ENCODE measurements at regions not wholly inside any gene's neighbourhood (a gene's known extent, or its start where the extent isn't known, plus 50 kb on each side); places are given as distances from the start of the nearest gene placed in this dataset.

- no peak overlapping the region for H3K27ac ChIP-seq (ENCODE audit: low read depth, low read length, poor library complexity, severe bottlenecking)
- no peak for DNase-seq (ENCODE audit: low spot score)
- no peaks in the 10 kb centered on the region for H3K36me3 ChIP-seq (ENCODE audit: insufficient read depth, low read length, poor library complexity, severe bottlenecking)
- no peaks in the 10 kb centered on the region for H3K27me3 ChIP-seq (replicated peaks; ENCODE audit: insufficient read depth, low read depth, low read length, poor library complexity)
- ChIA-PET CTCF (no interaction called here), POLR2A (ENCODE audit: low non-redundant PET) (no interaction called here)
- no peaks in the 10 kb centered on the region for H3K9me3 ChIP-seq (ENCODE audit: low read depth, low read length, poor library complexity, severe bottlenecking)
- no TSS peak for BruUV-seq (replicated peaks)
- intact Hi-C loops (cut with micrococcal nuclease; ENCODE audit: unreplicated experiment): no loop called here
- TF ChIP-seq, protein P1, sequence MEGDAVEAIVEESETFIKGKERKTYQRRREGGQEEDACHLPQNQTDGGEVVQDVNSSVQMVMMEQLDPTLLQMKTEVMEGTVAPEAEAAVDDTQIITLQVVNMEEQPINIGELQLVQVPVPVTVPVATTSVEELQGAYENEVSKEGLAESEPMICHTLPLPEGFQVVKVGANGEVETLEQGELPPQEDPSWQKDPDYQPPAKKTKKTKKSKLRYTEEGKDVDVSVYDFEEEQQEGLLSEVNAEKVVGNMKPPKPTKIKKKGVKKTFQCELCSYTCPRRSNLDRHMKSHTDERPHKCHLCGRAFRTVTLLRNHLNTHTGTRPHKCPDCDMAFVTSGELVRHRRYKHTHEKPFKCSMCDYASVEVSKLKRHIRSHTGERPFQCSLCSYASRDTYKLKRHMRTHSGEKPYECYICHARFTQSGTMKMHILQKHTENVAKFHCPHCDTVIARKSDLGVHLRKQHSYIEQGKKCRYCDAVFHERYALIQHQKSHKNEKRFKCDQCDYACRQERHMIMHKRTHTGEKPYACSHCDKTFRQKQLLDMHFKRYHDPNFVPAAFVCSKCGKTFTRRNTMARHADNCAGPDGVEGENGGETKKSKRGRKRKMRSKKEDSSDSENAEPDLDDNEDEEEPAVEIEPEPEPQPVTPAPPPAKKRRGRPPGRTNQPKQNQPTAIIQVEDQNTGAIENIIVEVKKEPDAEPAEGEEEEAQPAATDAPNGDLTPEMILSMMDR (conservative IDR thresholded peaks at IDR 0.05; ENCODE audit: low read depth, low read length): no peak
- no peak for TF ChIP-seq EZH2 (IDR thresholded peaks at IDR 0.05; ENCODE audit: borderline replicate concordance, low read depth, low read length, poor library complexity, severe bottlenecking)
- no peak overlapping the region for H3K4me3 ChIP-seq (ENCODE audit: low read depth, low read length, poor library complexity, severe bottlenecking)
- H3K4me1 ChIP-seq (ENCODE audit: insufficient read depth, low read length, poor library complexity, severe bottlenecking): no peaks in the 10 kb centered on the region
These were observed 208.1 kb upstream of the THSD7B start for GRCh38 chr2:136557203-136557602.

DNA sequence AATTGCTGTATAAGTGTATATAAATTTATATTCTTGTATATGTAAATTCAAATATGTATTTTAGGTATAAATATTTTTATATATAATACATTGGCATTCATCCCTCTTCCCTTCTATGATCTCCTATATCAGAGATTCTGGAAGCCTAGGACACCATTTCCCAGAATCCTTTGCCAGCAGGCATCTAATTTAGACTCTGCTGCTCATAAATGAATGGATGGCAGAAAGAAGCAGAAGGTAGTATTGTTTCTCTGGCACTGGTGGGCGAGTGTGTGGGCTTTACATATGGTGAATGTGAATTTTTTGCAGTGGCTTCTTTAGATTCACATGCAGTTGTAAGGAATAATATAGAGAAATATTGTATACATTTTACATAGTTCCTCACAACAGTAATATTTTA, 215.2 kb upstream of the THSD7B start:
- no TSS peak for BruUV-seq (replicated peaks)
- peaks cover 4% of the 10 kb centered on the region for H3K27me3 ChIP-seq (replicated peaks; ENCODE audit: insufficient read depth, low read depth, low read length, poor library complexity)
- TF ChIP-seq EZH2 (IDR thresholded peaks at IDR 0.05; ENCODE audit: borderline replicate concordance, low read depth, low read length, poor library complexity, severe bottlenecking): no peak
- TF ChIP-seq, protein P1 (conservative IDR thresholded peaks at IDR 0.05; ENCODE audit: low read depth, low read length): no peak
- H3K4me1 ChIP-seq (ENCODE audit: insufficient read depth, low read length, poor library complexity, severe bottlenecking): no peaks in the 10 kb centered on the region
- H3K36me3 ChIP-seq (ENCODE audit: insufficient read depth, low read length, poor library complexity, severe bottlenecking): no peaks in the 10 kb centered on the region
- POLR2A ChIA-PET (ENCODE audit: low non-redundant PET): no interaction called here
- H3K4me3 ChIP-seq (ENCODE audit: low read depth, low read length, poor library complexity, severe bottlenecking): no peak overlapping the region
- CTCF ChIA-PET: no interaction called here
- no peaks in the 10 kb centered on the region for H3K9me3 ChIP-seq (ENCODE audit: low read depth, low read length, poor library complexity, severe bottlenecking)
- no peak overlapping the region for H3K27ac ChIP-seq (ENCODE audit: low read depth, low read length, poor library complexity, severe bottlenecking)
- DNase-seq (ENCODE audit: low spot score): no peak
- intact Hi-C loops (cut with micrococcal nuclease; ENCODE audit: unreplicated experiment): no loop called here

GRCh38 chr2:136539355-136539754, 226.0 kb upstream of the THSD7B start:
- DNase-seq (ENCODE audit: low spot score): no peak
- no peaks in the 10 kb centered on the region for H3K27me3 ChIP-seq (replicated peaks; ENCODE audit: insufficient read depth, low read depth, low read length, poor library complexity)
- CTCF ChIA-PET: no interaction called here
- POLR2A ChIA-PET (ENCODE audit: low non-redundant PET): no interaction called here
- H3K36me3 ChIP-seq (ENCODE audit: insufficient read depth, low read length, poor library complexity, severe bottlenecking): no peaks in the 10 kb centered on the region
- no peaks in the 10 kb centered on the region for H3K4me1 ChIP-seq (ENCODE audit: insufficient read depth, low read length, poor library complexity, severe bottlenecking)
- no peak overlapping the region for H3K27ac ChIP-seq (ENCODE audit: low read depth, low read length, poor library complexity, severe bottlenecking)
- intact Hi-C loops (cut with micrococcal nuclease; ENCODE audit: unreplicated experiment): no loop called here
- TF ChIP-seq, protein P1 (conservative IDR thresholded peaks at IDR 0.05; ENCODE audit: low read depth, low read length): no peak
- no peaks in the 10 kb centered on the region for H3K9me3 ChIP-seq (ENCODE audit: low read depth, low read length, poor library complexity, severe bottlenecking)
- H3K4me3 ChIP-seq (ENCODE audit: low read depth, low read length, poor library complexity, severe bottlenecking): no peak overlapping the region
- no TSS peak for BruUV-seq (replicated peaks)
